ENCODE measurements at regions not wholly inside any gene's neighbourhood (a gene's known extent, or its start where the extent isn't known, plus 50 kb on each side); places are given as distances from the start of the nearest gene placed in this dataset.
A peak's percentile ranks its signal among the peaks of the same experiment; 100 is the strongest.
"Not testable (repeated sequence)": the region's sequence is repeated elsewhere in the genome, so short reads cannot be mapped to it uniquely, and the experiment has no call there.

DNA sequence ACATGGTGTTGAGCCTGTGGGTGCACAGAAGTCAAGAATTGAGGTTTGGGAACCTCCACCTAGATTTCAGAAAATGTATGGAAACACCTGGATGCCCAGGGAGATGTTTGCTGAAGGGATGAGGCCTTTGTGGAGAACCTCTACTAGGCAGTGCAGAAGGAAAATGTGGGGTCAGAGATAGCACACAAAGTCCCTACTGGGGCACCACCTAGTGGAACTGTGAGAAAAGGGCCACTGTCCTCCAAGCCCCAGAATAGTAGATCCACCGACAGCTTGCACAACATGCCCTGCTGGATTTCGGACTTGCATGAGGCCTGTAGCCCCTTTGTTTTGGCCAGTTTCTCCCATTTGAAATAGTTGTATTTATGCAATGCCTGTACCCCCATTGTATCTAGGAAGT is 2027.3 kb downstream of the PCDH9 start:
- H3K27ac ChIP-seq (ENCODE audit: low read depth in 1 of 2, low read length in 2 of 2); H3K27me3 ChIP-seq (ENCODE audit: control insufficient read depth in 4 of 4, insufficient read depth in 4 of 4, low read length in 3 of 4); H3K9me3 ChIP-seq (ENCODE audit: control insufficient read depth in 4 of 4, low read length in 3 of 4); H3K4me1 ChIP-seq (ENCODE audit: control insufficient read depth in 4 of 4, insufficient read depth in 4 of 4, low read length in 3 of 4); DNase-seq (ENCODE audit: low spot score); H3K36me3 ChIP-seq (ENCODE audit: control insufficient read depth in 4 of 4, insufficient read depth in 3 of 4, low read depth in 1 of 4, low read length in 3 of 4); H3K4me3 ChIP-seq (ENCODE audit: low read depth in 1 of 3, low read length in 3 of 3); H3K9ac ChIP-seq (ENCODE audit: low read depth in 1 of 2, low read length in 2 of 2): not testable (repeated sequence)
- peak in 1 of 2 donors; percentile 22 for TF ChIP-seq RAD21 (IDR thresholded peaks at IDR 0.05)
- TF ChIP-seq, protein P1, sequence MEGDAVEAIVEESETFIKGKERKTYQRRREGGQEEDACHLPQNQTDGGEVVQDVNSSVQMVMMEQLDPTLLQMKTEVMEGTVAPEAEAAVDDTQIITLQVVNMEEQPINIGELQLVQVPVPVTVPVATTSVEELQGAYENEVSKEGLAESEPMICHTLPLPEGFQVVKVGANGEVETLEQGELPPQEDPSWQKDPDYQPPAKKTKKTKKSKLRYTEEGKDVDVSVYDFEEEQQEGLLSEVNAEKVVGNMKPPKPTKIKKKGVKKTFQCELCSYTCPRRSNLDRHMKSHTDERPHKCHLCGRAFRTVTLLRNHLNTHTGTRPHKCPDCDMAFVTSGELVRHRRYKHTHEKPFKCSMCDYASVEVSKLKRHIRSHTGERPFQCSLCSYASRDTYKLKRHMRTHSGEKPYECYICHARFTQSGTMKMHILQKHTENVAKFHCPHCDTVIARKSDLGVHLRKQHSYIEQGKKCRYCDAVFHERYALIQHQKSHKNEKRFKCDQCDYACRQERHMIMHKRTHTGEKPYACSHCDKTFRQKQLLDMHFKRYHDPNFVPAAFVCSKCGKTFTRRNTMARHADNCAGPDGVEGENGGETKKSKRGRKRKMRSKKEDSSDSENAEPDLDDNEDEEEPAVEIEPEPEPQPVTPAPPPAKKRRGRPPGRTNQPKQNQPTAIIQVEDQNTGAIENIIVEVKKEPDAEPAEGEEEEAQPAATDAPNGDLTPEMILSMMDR (IDR thresholded peaks at IDR 0.05; ENCODE audit: low read depth, low read length, missing input control): peak; percentile 14
- 81% methylated on average over 2 of the region's 2 CpGs for WGBS

DNA sequence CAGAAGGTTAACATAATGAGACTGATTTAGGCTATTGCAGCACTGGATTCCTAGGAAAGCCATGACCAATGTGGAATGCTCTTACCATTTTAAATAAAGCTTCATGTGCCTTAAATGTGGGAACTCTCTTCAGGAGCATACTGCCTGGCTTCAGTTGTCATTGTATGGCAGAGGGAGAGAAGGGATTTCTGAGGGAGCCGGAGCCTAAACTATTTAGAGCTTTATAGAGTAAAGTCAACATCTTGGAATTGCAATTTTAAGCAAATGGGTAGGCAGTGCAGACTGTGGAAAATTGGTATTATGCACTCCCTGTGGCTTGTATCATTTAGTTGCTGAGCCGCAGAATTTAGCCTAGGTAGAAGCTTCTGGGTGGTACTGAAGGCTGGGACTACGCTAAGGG is 2041.4 kb downstream of the PCDH9 start:
- TF ChIP-seq, protein P2, sequence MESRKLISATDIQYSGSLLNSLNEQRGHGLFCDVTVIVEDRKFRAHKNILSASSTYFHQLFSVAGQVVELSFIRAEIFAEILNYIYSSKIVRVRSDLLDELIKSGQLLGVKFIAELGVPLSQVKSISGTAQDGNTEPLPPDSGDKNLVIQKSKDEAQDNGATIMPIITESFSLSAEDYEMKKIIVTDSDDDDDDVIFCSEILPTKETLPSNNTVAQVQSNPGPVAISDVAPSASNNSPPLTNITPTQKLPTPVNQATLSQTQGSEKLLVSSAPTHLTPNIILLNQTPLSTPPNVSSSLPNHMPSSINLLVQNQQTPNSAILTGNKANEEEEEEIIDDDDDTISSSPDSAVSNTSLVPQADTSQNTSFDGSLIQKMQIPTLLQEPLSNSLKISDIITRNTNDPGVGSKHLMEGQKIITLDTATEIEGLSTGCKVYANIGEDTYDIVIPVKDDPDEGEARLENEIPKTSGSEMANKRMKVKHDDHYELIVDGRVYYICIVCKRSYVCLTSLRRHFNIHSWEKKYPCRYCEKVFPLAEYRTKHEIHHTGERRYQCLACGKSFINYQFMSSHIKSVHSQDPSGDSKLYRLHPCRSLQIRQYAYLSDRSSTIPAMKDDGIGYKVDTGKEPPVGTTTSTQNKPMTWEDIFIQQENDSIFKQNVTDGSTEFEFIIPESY (IDR thresholded peaks at IDR 0.05): no peak
- TF ChIP-seq, protein P1 (IDR thresholded peaks at IDR 0.05; ENCODE audit: low read depth, low read length, missing input control): no peak
- no peak for TF ChIP-seq NR2F2 (IDR thresholded peaks at IDR 0.05)
- TF ChIP-seq MAX (IDR thresholded peaks at IDR 0.05): no peak
- TF ChIP-seq GABPA (IDR thresholded peaks at IDR 0.05 in 1 of 2, conservative IDR thresholded peaks at IDR 0.05 in 1 of 2): no peak
- TF ChIP-seq, protein P3, sequence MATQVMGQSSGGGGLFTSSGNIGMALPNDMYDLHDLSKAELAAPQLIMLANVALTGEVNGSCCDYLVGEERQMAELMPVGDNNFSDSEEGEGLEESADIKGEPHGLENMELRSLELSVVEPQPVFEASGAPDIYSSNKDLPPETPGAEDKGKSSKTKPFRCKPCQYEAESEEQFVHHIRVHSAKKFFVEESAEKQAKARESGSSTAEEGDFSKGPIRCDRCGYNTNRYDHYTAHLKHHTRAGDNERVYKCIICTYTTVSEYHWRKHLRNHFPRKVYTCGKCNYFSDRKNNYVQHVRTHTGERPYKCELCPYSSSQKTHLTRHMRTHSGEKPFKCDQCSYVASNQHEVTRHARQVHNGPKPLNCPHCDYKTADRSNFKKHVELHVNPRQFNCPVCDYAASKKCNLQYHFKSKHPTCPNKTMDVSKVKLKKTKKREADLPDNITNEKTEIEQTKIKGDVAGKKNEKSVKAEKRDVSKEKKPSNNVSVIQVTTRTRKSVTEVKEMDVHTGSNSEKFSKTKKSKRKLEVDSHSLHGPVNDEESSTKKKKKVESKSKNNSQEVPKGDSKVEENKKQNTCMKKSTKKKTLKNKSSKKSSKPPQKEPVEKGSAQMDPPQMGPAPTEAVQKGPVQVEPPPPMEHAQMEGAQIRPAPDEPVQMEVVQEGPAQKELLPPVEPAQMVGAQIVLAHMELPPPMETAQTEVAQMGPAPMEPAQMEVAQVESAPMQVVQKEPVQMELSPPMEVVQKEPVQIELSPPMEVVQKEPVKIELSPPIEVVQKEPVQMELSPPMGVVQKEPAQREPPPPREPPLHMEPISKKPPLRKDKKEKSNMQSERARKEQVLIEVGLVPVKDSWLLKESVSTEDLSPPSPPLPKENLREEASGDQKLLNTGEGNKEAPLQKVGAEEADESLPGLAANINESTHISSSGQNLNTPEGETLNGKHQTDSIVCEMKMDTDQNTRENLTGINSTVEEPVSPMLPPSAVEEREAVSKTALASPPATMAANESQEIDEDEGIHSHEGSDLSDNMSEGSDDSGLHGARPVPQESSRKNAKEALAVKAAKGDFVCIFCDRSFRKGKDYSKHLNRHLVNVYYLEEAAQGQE (IDR thresholded peaks at IDR 0.05): no peak
- no peak for TF ChIP-seq HNF4G (IDR thresholded peaks at IDR 0.05)
- no peak for TF ChIP-seq FOXA1 (IDR thresholded peaks at IDR 0.05)
- no peak for TF ChIP-seq FOXA2 (IDR thresholded peaks at IDR 0.05)
- TF ChIP-seq EGR1 (IDR thresholded peaks at IDR 0.05; ENCODE audit: low read depth in 2 of 2): no peak
- no peak for TF ChIP-seq TAF1 (conservative IDR thresholded peaks at IDR 0.05)
- TF ChIP-seq RAD21 (IDR thresholded peaks at IDR 0.05): no peak
- TF ChIP-seq SP1 (IDR thresholded peaks at IDR 0.05): no peak
- TF ChIP-seq HNF4A (conservative IDR thresholded peaks at IDR 0.05): no peak
- no peak for TF ChIP-seq RXRA (IDR thresholded peaks at IDR 0.05)
- Histone ChIP-seq H3K27ac (ENCODE audit: low read depth in 1 of 2, low read length in 2 of 2) (no peak overlapping the region), H3K4me1 (ENCODE audit: control insufficient read depth in 4 of 4, insufficient read depth in 4 of 4, low read length in 3 of 4) (no peaks in the 10 kb centered on the region), H3K4me3 (ENCODE audit: low read depth in 1 of 3, low read length in 3 of 3) (no peak overlapping the region), H3K9me3 (ENCODE audit: control insufficient read depth in 4 of 4, low read length in 3 of 4) (peaks cover 0 to 3% (median 1%) of the 10 kb centered on the region in 4 donors), H3K27me3 (ENCODE audit: control insufficient read depth in 4 of 4, insufficient read depth in 4 of 4, low read length in 3 of 4) (peaks cover 0 to 3% (median 0%) of the 10 kb centered on the region in 4 donors), H3K9ac (ENCODE audit: low read depth in 1 of 2, low read length in 2 of 2) (no peak overlapping the region), H3K36me3 (ENCODE audit: control insufficient read depth in 4 of 4, insufficient read depth in 3 of 4, low read depth in 1 of 4, low read length in 3 of 4) (no peaks in the 10 kb centered on the region)
- 79% methylated on average over 3 of the region's 3 CpGs for WGBS
- DNase-seq (ENCODE audit: low spot score): no peak

Measured in liver (tissue), 8 donors.